ENCODE measurements at regions not wholly inside any gene's neighbourhood (a gene's known extent, or its start where the extent isn't known, plus 50 kb on each side); places are given as distances from the start of the nearest gene placed in this dataset.

GRCh38 chr1:102699524-102699923, 408.8 kb downstream of the COL11A1 start:
- TF ChIP-seq RAD21 (IDR thresholded peaks at IDR 0.05; ENCODE audit: low read depth) (no peak), YY1 (IDR thresholded peaks at IDR 0.05; ENCODE audit: low read depth) (no peak), CREB1 (IDR thresholded peaks at IDR 0.05; ENCODE audit: low read depth) (no peak), TCF12 (IDR thresholded peaks at IDR 0.05; ENCODE audit: low read depth) (no peak), TEAD4 (IDR thresholded peaks at IDR 0.05) (no peak), FOXM1 (IDR thresholded peaks at IDR 0.05; ENCODE audit: borderline replicate concordance, low read depth) (no peak), EP300 (IDR thresholded peaks at IDR 0.05; ENCODE audit: borderline replicate concordance) (no peak), ZBTB7A (IDR thresholded peaks at IDR 0.05; ENCODE audit: low read depth) (no peak), NFIC (IDR thresholded peaks at IDR 0.05) (no peak), CEBPB (IDR thresholded peaks at IDR 0.05) (no peak)
- TF ChIP-seq, protein P1, sequence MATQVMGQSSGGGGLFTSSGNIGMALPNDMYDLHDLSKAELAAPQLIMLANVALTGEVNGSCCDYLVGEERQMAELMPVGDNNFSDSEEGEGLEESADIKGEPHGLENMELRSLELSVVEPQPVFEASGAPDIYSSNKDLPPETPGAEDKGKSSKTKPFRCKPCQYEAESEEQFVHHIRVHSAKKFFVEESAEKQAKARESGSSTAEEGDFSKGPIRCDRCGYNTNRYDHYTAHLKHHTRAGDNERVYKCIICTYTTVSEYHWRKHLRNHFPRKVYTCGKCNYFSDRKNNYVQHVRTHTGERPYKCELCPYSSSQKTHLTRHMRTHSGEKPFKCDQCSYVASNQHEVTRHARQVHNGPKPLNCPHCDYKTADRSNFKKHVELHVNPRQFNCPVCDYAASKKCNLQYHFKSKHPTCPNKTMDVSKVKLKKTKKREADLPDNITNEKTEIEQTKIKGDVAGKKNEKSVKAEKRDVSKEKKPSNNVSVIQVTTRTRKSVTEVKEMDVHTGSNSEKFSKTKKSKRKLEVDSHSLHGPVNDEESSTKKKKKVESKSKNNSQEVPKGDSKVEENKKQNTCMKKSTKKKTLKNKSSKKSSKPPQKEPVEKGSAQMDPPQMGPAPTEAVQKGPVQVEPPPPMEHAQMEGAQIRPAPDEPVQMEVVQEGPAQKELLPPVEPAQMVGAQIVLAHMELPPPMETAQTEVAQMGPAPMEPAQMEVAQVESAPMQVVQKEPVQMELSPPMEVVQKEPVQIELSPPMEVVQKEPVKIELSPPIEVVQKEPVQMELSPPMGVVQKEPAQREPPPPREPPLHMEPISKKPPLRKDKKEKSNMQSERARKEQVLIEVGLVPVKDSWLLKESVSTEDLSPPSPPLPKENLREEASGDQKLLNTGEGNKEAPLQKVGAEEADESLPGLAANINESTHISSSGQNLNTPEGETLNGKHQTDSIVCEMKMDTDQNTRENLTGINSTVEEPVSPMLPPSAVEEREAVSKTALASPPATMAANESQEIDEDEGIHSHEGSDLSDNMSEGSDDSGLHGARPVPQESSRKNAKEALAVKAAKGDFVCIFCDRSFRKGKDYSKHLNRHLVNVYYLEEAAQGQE (IDR thresholded peaks at IDR 0.05; ENCODE audit: low read depth) = no peak
- TF ChIP-seq, protein P2, sequence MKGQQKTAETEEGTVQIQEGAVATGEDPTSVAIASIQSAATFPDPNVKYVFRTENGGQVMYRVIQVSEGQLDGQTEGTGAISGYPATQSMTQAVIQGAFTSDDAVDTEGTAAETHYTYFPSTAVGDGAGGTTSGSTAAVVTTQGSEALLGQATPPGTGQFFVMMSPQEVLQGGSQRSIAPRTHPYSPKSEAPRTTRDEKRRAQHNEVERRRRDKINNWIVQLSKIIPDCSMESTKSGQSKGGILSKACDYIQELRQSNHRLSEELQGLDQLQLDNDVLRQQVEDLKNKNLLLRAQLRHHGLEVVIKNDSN (IDR thresholded peaks at IDR 0.05) = no peak
- TF ChIP-seq, protein P3, sequence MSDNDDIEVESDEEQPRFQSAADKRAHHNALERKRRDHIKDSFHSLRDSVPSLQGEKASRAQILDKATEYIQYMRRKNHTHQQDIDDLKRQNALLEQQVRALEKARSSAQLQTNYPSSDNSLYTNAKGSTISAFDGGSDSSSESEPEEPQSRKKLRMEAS (IDR thresholded peaks at IDR 0.05) = no peak
